ENCODE measurements at regions not wholly inside any gene's neighbourhood (a gene's known extent, or its start where the extent isn't known, plus 50 kb on each side); places are given as distances from the start of the nearest gene placed in this dataset.
A peak's percentile ranks its signal among the peaks of the same experiment; 100 is the strongest.

DNA sequence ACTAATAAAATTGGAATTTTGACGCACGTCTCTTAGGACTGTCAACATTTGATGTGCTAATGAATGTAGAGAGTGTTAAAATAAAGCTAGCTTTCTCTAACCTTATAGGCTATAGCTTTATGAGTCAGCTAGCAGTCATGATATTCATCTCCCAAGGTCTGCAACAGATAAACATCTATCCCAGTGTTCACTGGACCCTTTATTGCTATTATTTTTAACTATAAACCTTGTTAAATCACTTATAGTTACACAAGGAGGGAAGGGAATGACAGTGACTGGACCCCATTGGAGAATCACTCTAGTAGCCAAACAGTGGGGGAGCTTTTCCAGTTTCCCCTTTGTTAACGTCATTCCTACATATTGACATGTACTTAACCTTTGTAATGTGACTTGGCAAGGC lies 67.9 kb upstream of the SHISA3 start:
- no peak for ATAC-seq (ENCODE audit: insufficient read depth, low FRiP score)

DNA sequence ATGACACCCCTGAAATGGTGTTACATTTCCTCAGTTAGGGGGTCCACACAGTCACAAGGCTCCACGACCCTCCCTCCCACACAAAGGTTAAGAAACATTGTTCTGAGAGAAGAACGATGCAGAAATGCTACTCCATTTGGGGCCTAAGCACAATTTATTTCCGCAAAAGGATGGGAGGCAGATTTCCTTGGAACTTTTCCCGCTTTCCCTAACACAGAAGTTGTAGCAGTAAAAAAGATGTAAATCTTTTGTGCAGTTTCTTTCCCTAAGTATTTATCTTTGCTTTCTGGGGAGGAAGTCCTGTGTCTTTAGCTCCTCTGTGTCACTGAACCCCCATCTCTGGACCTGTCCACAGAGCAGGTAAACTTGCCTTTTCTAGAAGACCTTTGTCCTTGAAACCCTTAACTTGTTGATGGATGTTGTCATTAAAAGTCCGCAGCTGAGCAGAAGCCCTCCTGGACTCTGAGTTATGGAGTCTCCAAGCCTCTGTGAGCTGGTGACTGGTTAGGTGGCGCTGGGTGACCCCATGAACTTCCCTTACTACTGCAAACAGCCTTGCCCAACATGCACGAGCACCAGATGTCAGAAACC lies 67.2 kb upstream of the SHISA3 start:
- TF ChIP-seq, protein P1, sequence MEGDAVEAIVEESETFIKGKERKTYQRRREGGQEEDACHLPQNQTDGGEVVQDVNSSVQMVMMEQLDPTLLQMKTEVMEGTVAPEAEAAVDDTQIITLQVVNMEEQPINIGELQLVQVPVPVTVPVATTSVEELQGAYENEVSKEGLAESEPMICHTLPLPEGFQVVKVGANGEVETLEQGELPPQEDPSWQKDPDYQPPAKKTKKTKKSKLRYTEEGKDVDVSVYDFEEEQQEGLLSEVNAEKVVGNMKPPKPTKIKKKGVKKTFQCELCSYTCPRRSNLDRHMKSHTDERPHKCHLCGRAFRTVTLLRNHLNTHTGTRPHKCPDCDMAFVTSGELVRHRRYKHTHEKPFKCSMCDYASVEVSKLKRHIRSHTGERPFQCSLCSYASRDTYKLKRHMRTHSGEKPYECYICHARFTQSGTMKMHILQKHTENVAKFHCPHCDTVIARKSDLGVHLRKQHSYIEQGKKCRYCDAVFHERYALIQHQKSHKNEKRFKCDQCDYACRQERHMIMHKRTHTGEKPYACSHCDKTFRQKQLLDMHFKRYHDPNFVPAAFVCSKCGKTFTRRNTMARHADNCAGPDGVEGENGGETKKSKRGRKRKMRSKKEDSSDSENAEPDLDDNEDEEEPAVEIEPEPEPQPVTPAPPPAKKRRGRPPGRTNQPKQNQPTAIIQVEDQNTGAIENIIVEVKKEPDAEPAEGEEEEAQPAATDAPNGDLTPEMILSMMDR (IDR thresholded peaks at IDR 0.05; ENCODE audit: control extremely low read depth, extremely low read depth), result no peak
- Histone ChIP-seq H3K9me3 (ENCODE audit: control insufficient read depth in 4 of 4, insufficient read depth in 3 of 4, low read length in 3 of 4) (no peaks in the 10 kb centered on the region), H3K9ac (ENCODE audit: insufficient read depth in 1 of 2, low read length in 2 of 2) (no peak overlapping the region), H3K27me3 (ENCODE audit: control insufficient read depth in 3 of 3, insufficient read depth in 3 of 3, low read length in 2 of 3) (no peaks in the 10 kb centered on the region), H3K36me3 (ENCODE audit: control insufficient read depth in 4 of 4, insufficient read depth in 4 of 4, low read length in 4 of 4) (no peaks in the 10 kb centered on the region), H3K4me3 (no peak overlapping the region), H3K27ac (ENCODE audit: low read depth in 1 of 2, low read length in 1 of 2) (no peak overlapping the region), H3K4me1 (ENCODE audit: control insufficient read depth in 5 of 5, insufficient read depth in 5 of 5, low read length in 5 of 5) (peaks cover 0 to 2% (median 0%) of the 10 kb centered on the region in 5 donors)
- peak in 1 of 3 donors; percentile 58 for DNase-seq
- ATAC-seq (ENCODE audit: insufficient read depth, low FRiP score), result no peak
- 71 to 74% methylated on average over 7 of the region's 7 CpGs for WGBS, 2 donors

More for the DNA sequence above, 67.9 kb upstream of the SHISA3 start:
- no peaks in the 10 kb centered on the region for H3K36me3 ChIP-seq (ENCODE audit: control insufficient read depth in 4 of 4, insufficient read depth in 4 of 4, low read length in 4 of 4)
- H3K9ac ChIP-seq (ENCODE audit: insufficient read depth in 1 of 2, low read length in 2 of 2), result no peak overlapping the region
- H3K9me3 ChIP-seq (ENCODE audit: control insufficient read depth in 4 of 4, insufficient read depth in 3 of 4, low read length in 3 of 4), result no peaks in the 10 kb centered on the region
- TF ChIP-seq, protein P1 (IDR thresholded peaks at IDR 0.05; ENCODE audit: control extremely low read depth, extremely low read depth), result no peak
- WGBS, 2 donors, result 46 to 57% methylated on average over 3 of the region's 3 CpGs
- H3K27me3 ChIP-seq (ENCODE audit: control insufficient read depth in 3 of 3, insufficient read depth in 3 of 3, low read length in 2 of 3), result no peaks in the 10 kb centered on the region
- H3K4me1 ChIP-seq (ENCODE audit: control insufficient read depth in 5 of 5, insufficient read depth in 5 of 5, low read length in 5 of 5), result peaks cover 0 to 2% (median 0%) of the 10 kb centered on the region in 5 donors
- no peak overlapping the region for H3K4me3 ChIP-seq
- DNase-seq, result no peak
- H3K27ac ChIP-seq (ENCODE audit: low read depth in 1 of 2, low read length in 1 of 2), result no peak overlapping the region

DNA sequence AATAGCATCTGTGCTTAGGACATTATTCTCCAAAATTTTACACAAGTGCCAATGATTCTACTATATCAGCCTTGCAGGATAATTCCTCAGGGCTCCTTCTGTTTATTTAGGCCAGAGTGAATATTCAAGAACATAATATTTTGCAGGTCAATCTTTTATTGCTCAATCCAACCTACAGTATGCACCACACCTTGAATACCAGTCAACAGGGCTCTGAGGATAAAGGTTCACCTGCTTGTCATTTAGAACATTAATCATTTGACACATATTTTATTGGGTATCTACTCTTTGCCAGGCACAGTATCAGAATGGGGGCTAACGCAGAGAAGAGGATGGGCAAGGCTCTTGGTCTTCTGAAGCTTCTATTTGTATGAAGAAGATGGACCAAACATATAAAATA lies 66.2 kb upstream of the SHISA3 start:
- Histone ChIP-seq H3K9ac (ENCODE audit: insufficient read depth in 1 of 2, low read length in 2 of 2) (no peak overlapping the region), H3K9me3 (ENCODE audit: control insufficient read depth in 4 of 4, insufficient read depth in 3 of 4, low read length in 3 of 4) (no peaks in the 10 kb centered on the region), H3K4me3 (no peak overlapping the region), H3K27me3 (ENCODE audit: control insufficient read depth in 3 of 3, insufficient read depth in 3 of 3, low read length in 2 of 3) (no peaks in the 10 kb centered on the region), H3K4me1 (ENCODE audit: control insufficient read depth in 5 of 5, insufficient read depth in 5 of 5, low read length in 5 of 5) (peaks cover 0 to 2% (median 0%) of the 10 kb centered on the region in 5 donors), H3K36me3 (ENCODE audit: control insufficient read depth in 4 of 4, insufficient read depth in 4 of 4, low read length in 4 of 4) (no peaks in the 10 kb centered on the region), H3K27ac (ENCODE audit: low read depth in 1 of 2, low read length in 1 of 2) (no peak overlapping the region)
- no peak for ATAC-seq (ENCODE audit: insufficient read depth, low FRiP score)
- WGBS, 2 donors, result 88 to 92% methylated on average over 1 of the region's 1 CpG
- no peak for DNase-seq
- TF ChIP-seq, protein P1 (IDR thresholded peaks at IDR 0.05; ENCODE audit: control extremely low read depth, extremely low read depth), result no peak

DNA sequence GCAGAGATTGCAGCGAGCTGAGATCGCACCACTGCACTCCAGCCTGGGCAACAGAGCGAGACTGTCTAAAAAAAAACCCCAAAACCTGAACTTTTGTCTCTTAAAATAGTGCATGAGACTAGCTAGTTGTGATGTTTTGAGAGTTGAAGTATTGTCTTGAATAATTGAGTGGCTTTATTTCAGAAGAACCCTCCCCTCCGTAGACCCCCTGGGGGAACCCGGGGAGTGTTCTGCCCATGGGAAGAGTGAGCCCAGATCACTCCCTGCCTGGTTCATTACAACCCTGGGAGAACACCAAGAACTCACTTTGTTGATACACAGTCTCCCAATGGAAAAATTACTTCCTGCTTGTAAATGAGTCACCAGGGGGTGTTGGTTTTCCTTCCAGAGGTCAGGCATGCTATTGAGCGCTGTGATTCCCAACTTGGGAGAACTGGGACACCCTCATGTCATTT lies 65.3 kb upstream of the SHISA3 start:
- H3K4me3 ChIP-seq, result no peak overlapping the region
- H3K4me1 ChIP-seq (ENCODE audit: control insufficient read depth in 5 of 5, insufficient read depth in 5 of 5, low read length in 5 of 5), result peaks cover 0 to 2% (median 0%) of the 10 kb centered on the region in 5 donors
- TF ChIP-seq, protein P1 (IDR thresholded peaks at IDR 0.05; ENCODE audit: control extremely low read depth, extremely low read depth), result no peak
- H3K9me3 ChIP-seq (ENCODE audit: control insufficient read depth in 4 of 4, insufficient read depth in 3 of 4, low read length in 3 of 4), result no peaks in the 10 kb centered on the region
- WGBS, 2 donors, result 87 to 89% methylated on average over 6 of the region's 6 CpGs
- H3K27me3 ChIP-seq (ENCODE audit: control insufficient read depth in 3 of 3, insufficient read depth in 3 of 3, low read length in 2 of 3), result no peaks in the 10 kb centered on the region
- no peak overlapping the region for H3K27ac ChIP-seq (ENCODE audit: low read depth in 1 of 2, low read length in 1 of 2)
- DNase-seq (no peak), ATAC-seq (ENCODE audit: insufficient read depth, low FRiP score) (no peak)
- H3K36me3 ChIP-seq (ENCODE audit: control insufficient read depth in 4 of 4, insufficient read depth in 4 of 4, low read length in 4 of 4), result no peaks in the 10 kb centered on the region
- H3K9ac ChIP-seq (ENCODE audit: insufficient read depth in 1 of 2, low read length in 2 of 2), result no peak overlapping the region
